ENCODE measurements at regions not wholly inside any gene's neighbourhood (a gene's known extent, or its start where the extent isn't known, plus 50 kb on each side); places are given as distances from the start of the nearest gene placed in this dataset.

DNA sequence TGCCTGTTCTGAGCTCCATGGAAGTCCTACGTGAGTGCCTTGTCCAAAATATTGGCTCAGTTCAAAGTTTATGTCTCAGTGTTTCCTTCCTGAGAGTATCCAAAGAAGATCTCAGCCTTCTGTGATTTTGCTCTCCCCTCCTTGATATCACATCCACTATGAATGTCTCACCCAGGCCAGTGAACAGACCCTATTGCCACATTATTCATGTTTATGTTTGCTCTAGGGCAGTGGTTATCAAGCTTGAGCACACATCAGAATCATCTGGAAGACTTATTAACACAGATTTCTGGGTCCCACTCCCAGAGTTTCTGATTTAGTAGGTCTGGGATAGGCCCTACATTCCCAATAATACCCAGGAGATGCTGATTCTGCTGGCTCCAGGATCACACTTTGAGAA lies 145.0 kb upstream of the FGGY start:
- no peak for TF ChIP-seq HDAC2 (IDR thresholded peaks at IDR 0.05; ENCODE audit: borderline replicate concordance in 1 of 2, low read depth in 2 of 2, low read length in 2 of 2)
- TF ChIP-seq, protein P1, sequence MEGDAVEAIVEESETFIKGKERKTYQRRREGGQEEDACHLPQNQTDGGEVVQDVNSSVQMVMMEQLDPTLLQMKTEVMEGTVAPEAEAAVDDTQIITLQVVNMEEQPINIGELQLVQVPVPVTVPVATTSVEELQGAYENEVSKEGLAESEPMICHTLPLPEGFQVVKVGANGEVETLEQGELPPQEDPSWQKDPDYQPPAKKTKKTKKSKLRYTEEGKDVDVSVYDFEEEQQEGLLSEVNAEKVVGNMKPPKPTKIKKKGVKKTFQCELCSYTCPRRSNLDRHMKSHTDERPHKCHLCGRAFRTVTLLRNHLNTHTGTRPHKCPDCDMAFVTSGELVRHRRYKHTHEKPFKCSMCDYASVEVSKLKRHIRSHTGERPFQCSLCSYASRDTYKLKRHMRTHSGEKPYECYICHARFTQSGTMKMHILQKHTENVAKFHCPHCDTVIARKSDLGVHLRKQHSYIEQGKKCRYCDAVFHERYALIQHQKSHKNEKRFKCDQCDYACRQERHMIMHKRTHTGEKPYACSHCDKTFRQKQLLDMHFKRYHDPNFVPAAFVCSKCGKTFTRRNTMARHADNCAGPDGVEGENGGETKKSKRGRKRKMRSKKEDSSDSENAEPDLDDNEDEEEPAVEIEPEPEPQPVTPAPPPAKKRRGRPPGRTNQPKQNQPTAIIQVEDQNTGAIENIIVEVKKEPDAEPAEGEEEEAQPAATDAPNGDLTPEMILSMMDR (IDR thresholded peaks at IDR 0.05; ENCODE audit: control extremely low read depth in 1 of 3, insufficient read depth in 1 of 3, low read depth in 1 of 3, low read length in 3 of 3), result no peak
- TF ChIP-seq SP4 (IDR thresholded peaks at IDR 0.05; ENCODE audit: low read length), result no peak
- TF ChIP-seq JUND (IDR thresholded peaks at IDR 0.05; ENCODE audit: low read length), result no peak
- TF ChIP-seq KDM1A (IDR thresholded peaks at IDR 0.05; ENCODE audit: borderline replicate concordance, low read length), result no peak
- TF ChIP-seq EZH2 (IDR thresholded peaks at IDR 0.05; ENCODE audit: low read depth, low read length, severe bottlenecking), result no peak
- no peak for TF ChIP-seq RFX5 (IDR thresholded peaks at IDR 0.05; ENCODE audit: borderline replicate concordance, low read depth, low read length)
- no peak for TF ChIP-seq PHF8 (conservative IDR thresholded peaks at IDR 0.05; ENCODE audit: low read depth, low read length)
- no peak for TF ChIP-seq ASH2L (IDR thresholded peaks at IDR 0.05; ENCODE audit: low read length)
- no peak for TF ChIP-seq SUZ12 (IDR thresholded peaks at IDR 0.05; ENCODE audit: low read length)
- no peak for TF ChIP-seq POLR2AphosphoS5 (IDR thresholded peaks at IDR 0.05; ENCODE audit: low read depth, low read length)

Data from H1 (cell line).